Left lung (tissue), 4 donors: ENCODE measurements at regions not wholly inside any gene's neighbourhood (a gene's known extent, or its start where the extent isn't known, plus 50 kb on each side); places are given as distances from the start of the nearest gene placed in this dataset.

Source experiments
- ATAC-seq: fragments of 200-7000 bp; cut with Tn5 transposase; one replicate; pipeline ENCODE4 v1.9.1; 2020; ENCODE audit warnings: moderate library complexity
- DNase-seq, 4 donors: peaks; one replicate each; pipeline ENCODE4 v3.0.0-alpha.2; 2013 to 2020
- H3K27ac ChIP-seq, 2 donors: fragments of 200-600 bp; sonication (generic) in 1 of 2; one replicate each; pipeline versions ENCODE4 v1.5.0 to v1.8.0; 2020 to 2021
- H3K27me3 ChIP-seq, 2 donors: fragments of 200-600 bp; sonication (generic) in 1 of 2; one replicate each; pipeline versions ENCODE4 v1.5.0 to v1.8.0; 2020 to 2021
- H3K36me3 ChIP-seq, 2 donors: fragments of 200-600 bp; sonication (generic) in 1 of 2; one replicate each; pipeline versions ENCODE4 v1.5.0 to v1.8.0; 2020 to 2021
- H3K4me1 ChIP-seq, 2 donors: fragments of 200-600 bp; one replicate each; pipeline ENCODE4 v1.8.0; 2021
- H3K4me3 ChIP-seq, 2 donors: fragments of 200-600 bp; sonication (generic) in 1 of 2; one replicate each; pipeline versions ENCODE4 v1.5.0 to v1.8.0; 2020 to 2021; ENCODE audit warnings: mild to moderate bottlenecking in 1 of 2
- H3K9me3 ChIP-seq, 2 donors: fragments of 200-600 bp; sonication (generic) in 1 of 2; one replicate each; pipeline versions ENCODE4 v1.5.0 to v1.8.0; 2020 to 2021
- intact Hi-C, 2 donors: fragments of 100-400 bp; cut with DNase I; formaldehyde crosslinking; loops; one replicate each; pipeline versions ENCODE4 v1.11.2 to v1.14.2; 2022
- TF ChIP-seq, protein P1 (sequence below), 2 donors: fragments of 200-600 bp; sonication (generic) in 1 of 2; IDR thresholded peaks; one replicate each; pipeline versions ENCODE4 v1.5.0 to v1.8.0; 2021; ENCODE audit warnings: antibody characterized with exemption in 2 of 2
- donor health status: DM: no; HTN: yes; CAD: no.
- donor health status: DM: no; HTN: no; CAD: no.

DNA sequence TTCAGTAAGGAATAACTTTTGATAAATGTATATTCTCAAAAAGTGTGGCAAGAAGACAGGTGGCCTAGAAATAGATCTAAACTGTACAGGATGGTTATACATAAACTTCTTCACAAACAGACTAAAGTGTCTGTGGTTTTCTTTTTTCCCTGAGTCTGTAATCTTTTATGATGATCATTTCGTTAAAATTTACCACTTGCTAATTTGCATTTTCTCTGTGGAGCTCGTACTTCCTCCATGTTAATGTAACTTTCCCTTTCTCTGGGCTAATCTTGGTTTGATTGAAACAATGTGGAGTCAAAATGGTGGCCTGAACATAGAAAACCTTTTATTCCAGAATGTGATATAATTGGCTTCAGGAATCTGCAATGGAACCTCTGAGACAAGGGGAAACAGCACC, 166.2 kb downstream of the FTCDNL1 start:
- Histone ChIP-seq H3K4me1 (no peaks in the 10 kb centered on the region), H3K27me3 (no peaks in the 10 kb centered on the region), H3K36me3 (no peaks in the 10 kb centered on the region), H3K4me3 (no peak overlapping the region), H3K27ac (no peak overlapping the region), H3K9me3 (no peaks in the 10 kb centered on the region)
- TF ChIP-seq, protein P1, sequence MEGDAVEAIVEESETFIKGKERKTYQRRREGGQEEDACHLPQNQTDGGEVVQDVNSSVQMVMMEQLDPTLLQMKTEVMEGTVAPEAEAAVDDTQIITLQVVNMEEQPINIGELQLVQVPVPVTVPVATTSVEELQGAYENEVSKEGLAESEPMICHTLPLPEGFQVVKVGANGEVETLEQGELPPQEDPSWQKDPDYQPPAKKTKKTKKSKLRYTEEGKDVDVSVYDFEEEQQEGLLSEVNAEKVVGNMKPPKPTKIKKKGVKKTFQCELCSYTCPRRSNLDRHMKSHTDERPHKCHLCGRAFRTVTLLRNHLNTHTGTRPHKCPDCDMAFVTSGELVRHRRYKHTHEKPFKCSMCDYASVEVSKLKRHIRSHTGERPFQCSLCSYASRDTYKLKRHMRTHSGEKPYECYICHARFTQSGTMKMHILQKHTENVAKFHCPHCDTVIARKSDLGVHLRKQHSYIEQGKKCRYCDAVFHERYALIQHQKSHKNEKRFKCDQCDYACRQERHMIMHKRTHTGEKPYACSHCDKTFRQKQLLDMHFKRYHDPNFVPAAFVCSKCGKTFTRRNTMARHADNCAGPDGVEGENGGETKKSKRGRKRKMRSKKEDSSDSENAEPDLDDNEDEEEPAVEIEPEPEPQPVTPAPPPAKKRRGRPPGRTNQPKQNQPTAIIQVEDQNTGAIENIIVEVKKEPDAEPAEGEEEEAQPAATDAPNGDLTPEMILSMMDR (IDR thresholded peaks at IDR 0.05): no peak
- intact Hi-C loops: no loop called here
- DNase-seq (no peak), ATAC-seq (no peak)

DNA sequence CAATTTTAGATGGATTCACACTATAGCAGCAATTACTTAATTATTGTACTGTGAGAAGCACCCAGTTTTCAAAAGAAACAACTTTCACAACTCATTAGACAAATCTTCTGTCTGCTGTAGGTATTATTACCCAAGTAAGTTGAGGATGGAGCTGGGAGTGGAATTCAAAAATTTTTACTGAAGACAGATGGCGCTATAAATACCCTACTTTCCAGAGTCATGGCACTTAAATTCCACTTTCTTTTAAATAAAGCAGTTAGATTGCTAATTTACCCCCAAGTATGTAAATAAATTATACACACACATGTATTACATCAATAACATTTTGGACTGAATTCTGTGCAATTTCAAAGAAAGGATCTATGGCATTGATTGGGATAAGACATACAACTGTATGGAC, 166.8 kb downstream of the FTCDNL1 start:
- Histone ChIP-seq H3K27ac (no peak overlapping the region), H3K9me3 (no peaks in the 10 kb centered on the region), H3K4me3 (no peak overlapping the region), H3K4me1 (no peaks in the 10 kb centered on the region), H3K27me3 (no peaks in the 10 kb centered on the region), H3K36me3 (no peaks in the 10 kb centered on the region)
- TF ChIP-seq, protein P1 (IDR thresholded peaks at IDR 0.05): no peak
- intact Hi-C loops: no loop called here
- no peak for DNase-seq
- ATAC-seq: no peak

DNA sequence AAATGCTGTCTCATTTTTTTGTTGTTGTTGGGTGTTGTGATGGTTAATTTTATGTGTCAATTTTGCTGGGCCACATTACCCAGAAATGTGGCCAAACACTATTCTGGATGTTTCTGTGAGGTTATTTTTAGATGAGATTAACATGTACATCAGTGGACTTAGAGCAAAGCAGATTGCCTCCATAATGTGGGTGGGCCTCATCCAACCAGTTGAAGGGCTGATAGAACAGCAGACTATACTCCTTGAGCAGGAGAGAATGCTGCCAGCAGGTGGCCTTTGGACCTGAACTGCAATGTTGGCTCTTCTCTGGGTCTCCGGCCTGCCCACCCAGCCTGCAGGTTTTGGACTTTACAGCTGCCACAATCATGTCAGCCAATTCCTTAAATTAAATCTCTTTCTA, 169.0 kb downstream of the FTCDNL1 start:
- Histone ChIP-seq H3K27ac (no peak overlapping the region), H3K4me3 (no peak overlapping the region), H3K36me3 (no peaks in the 10 kb centered on the region), H3K9me3 (no peaks in the 10 kb centered on the region), H3K27me3 (no peaks in the 10 kb centered on the region), H3K4me1 (no peaks in the 10 kb centered on the region)
- TF ChIP-seq, protein P1 (IDR thresholded peaks at IDR 0.05): no peak
- intact Hi-C loops: no loop called here
- DNase-seq (no peak), ATAC-seq (no peak)

DNA sequence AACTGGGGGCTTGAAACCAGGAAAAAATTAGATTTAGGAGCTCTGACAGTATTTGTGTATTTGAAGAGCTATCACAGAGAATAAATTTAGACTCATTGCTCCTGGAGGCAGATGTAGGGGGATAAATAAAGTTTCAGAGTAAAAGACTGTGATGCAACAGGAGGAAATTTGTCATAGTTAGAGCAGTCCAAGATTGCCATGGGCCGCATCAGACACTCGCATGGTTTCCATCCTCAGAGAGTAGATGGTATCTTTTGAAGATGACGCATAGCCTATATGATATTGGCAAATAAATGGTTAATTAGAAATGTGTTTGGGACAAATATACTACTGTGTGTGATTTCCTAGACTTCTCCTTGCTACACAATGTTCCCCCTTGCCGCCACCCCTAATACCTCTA, 170.5 kb downstream of the FTCDNL1 start:
- ATAC-seq (no peak), DNase-seq (no peak)
- Histone ChIP-seq H3K27ac (no peak overlapping the region), H3K4me3 (no peak overlapping the region), H3K27me3 (no peaks in the 10 kb centered on the region), H3K9me3 (no peaks in the 10 kb centered on the region), H3K36me3 (no peaks in the 10 kb centered on the region), H3K4me1 (no peaks in the 10 kb centered on the region)
- intact Hi-C loops: no loop called here
- TF ChIP-seq, protein P1 (IDR thresholded peaks at IDR 0.05): no peak

DNA sequence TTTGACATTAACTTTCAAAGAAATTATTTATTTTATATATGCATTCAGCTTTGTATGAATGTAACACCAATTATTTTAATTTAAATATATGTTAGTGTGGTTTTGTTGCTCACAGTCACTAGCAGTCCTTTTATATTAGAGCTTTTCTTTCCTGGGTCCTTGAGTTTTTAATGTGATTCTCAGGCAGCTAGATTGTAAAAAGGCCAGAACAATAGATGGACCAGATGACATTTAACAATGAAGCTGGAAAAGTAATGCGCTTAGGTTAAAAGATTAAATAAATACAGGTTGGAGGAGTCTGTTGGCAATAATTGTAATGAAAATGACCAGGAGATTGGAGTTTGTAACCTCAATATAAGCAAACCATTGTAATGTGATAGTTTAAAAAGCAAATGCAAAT, 171.1 kb downstream of the FTCDNL1 start:
- no peak for DNase-seq
- no peaks in the 10 kb centered on the region for H3K9me3 ChIP-seq
- H3K4me1 ChIP-seq: no peaks in the 10 kb centered on the region
- no peak overlapping the region for H3K4me3 ChIP-seq
- H3K27ac ChIP-seq: no peak overlapping the region
- TF ChIP-seq, protein P1 (IDR thresholded peaks at IDR 0.05): no peak
- no peaks in the 10 kb centered on the region for H3K36me3 ChIP-seq
- H3K27me3 ChIP-seq: no peaks in the 10 kb centered on the region
- no peak for ATAC-seq
- intact Hi-C loops: no loop called here
